Smooth muscle cell (in vitro differentiated cells): ENCODE measurements at regions not wholly inside any gene's neighbourhood (a gene's known extent, or its start where the extent isn't known, plus 50 kb on each side); places are given as distances from the start of the nearest gene placed in this dataset.
"Not testable (repeated sequence)": the region's sequence is repeated elsewhere in the genome, so short reads cannot be mapped to it uniquely, and the experiment has no call there.

ENCODE experiments used
- DNase-seq: peaks from one replicate; lab custom pipeline; 2025; ENCODE audit not compliant: unreplicated experiment; lab: John Stamatoyannopoulos, UW
- H2AFZ ChIP-seq: fragments of 200-600 bp; sonication (generic); 2 replicates; pipeline ENCODE4 v1.6.0; 2016; ENCODE audit warnings: antibody characterized with exemption, low read depth, mild to moderate bottlenecking
- H3F3A ChIP-seq: fragments of 200-600 bp; sonication (generic); 2 replicates; pipeline ENCODE4 v1.6.0; 2017; ENCODE audit warnings: antibody characterized with exemption, low read depth
- H3K27ac ChIP-seq: fragments of 200-600 bp; sonication (generic); 2 replicates; pipeline ENCODE4 v1.5.1; 2016; ENCODE audit warnings: low read depth, mild to moderate bottlenecking
- H3K27me3 ChIP-seq: fragments of 200-600 bp; sonication (generic); 2 replicates; pipeline ENCODE4 v1.6.1; 2016; ENCODE audit warnings: low read depth, mild to moderate bottlenecking
- H3K36me3 ChIP-seq: fragments of 200-600 bp; sonication (generic); 2 replicates; pipeline ENCODE4 v1.5.1; 2016; ENCODE audit warnings: low read depth
- H3K4me1 ChIP-seq: fragments of 200-600 bp; sonication (generic); 2 replicates; pipeline ENCODE4 v1.5.1; 2016; ENCODE audit warnings: low read depth
- H3K4me2 ChIP-seq: fragments of 200-600 bp; sonication (generic); 2 replicates; pipeline ENCODE4 v1.6.0; 2016; ENCODE audit warnings: mild to moderate bottlenecking
- H3K4me3 ChIP-seq: fragments of 200-600 bp; sonication (generic); 2 replicates; pipeline ENCODE4 v1.5.1; 2016; ENCODE audit warnings: mild to moderate bottlenecking
- H3K79me2 ChIP-seq: fragments of 200-600 bp; sonication (generic); 2 replicates; pipeline ENCODE4 v1.6.0; 2016; ENCODE audit warnings: low read depth, mild to moderate bottlenecking
- H3K9ac ChIP-seq: fragments of 200-600 bp; sonication (generic); 2 replicates; pipeline ENCODE4 v1.6.0; 2016; ENCODE audit warnings: low read depth
- H3K9me3 ChIP-seq: fragments of 200-600 bp; sonication (generic); replicated peaks from 2 replicates; pipeline ENCODE4 v1.5.1; 2016; ENCODE audit warnings: low read depth
- H4K20me1 ChIP-seq: fragments of 200-600 bp; sonication (generic); 2 replicates; pipeline ENCODE4 v1.6.0; 2016; ENCODE audit warnings: low read depth
- CTCF ChIP-seq: fragments of 200-600 bp; sonication (generic); IDR thresholded peaks from 2 replicates; pipeline ENCODE4 v1.5.1; 2017; ENCODE audit warnings: borderline replicate concordance, mild to moderate bottlenecking, antibody characterized with exemption; ENCODE audit not compliant: insufficient read depth, poor library complexity, severe bottlenecking
- WGBS: methylation state at CpG from one replicate; pipeline ENCODE4 v1.1.7; 2016; ENCODE audit warnings: low lambda C conversion rate; 5-methylcytosine and 5-hydroxymethylcytosine counted together

GRCh38 chr15:35963326-35963725 is 417.4 kb upstream of the DPH6 start:
- 96% methylated on average over 2 of the region's 2 CpGs for WGBS
- TF ChIP-seq CTCF = no peak
- no peaks in the 10 kb centered on the region for H3K9me3 ChIP-seq
- H3K27me3 ChIP-seq = no peaks in the 10 kb centered on the region
- no peak overlapping the region for H3K4me3 ChIP-seq
- no peaks in the 10 kb centered on the region for H3K4me1 ChIP-seq
- H3F3A ChIP-seq = no peaks in the 10 kb centered on the region
- no peaks in the 10 kb centered on the region for H3K36me3 ChIP-seq
- H3K79me2 ChIP-seq = no peaks in the 10 kb centered on the region
- no peak overlapping the region for H3K9ac ChIP-seq
- no peaks in the 10 kb centered on the region for H4K20me1 ChIP-seq
- no peak overlapping the region for H2AFZ ChIP-seq
- no peak overlapping the region for H3K4me2 ChIP-seq
- no peak overlapping the region for H3K27ac ChIP-seq
- DNase-seq = no peak

- Histone ChIP-seq H2AFZ (no peak overlapping the region), H3K27me3 (no peaks in the 10 kb centered on the region), H3K4me3 (no peak overlapping the region), H3K9ac (no peak overlapping the region), H3K4me2 (no peak overlapping the region), H4K20me1 (no peaks in the 10 kb centered on the region), H3K27ac (no peak overlapping the region), H3F3A (no peaks in the 10 kb centered on the region), H3K4me1 (no peaks in the 10 kb centered on the region), H3K79me2 (no peaks in the 10 kb centered on the region), H3K36me3 (no peaks in the 10 kb centered on the region), H3K9me3 (no peaks in the 10 kb centered on the region)
- DNase-seq = no peak
- TF ChIP-seq CTCF = no peak
- WGBS = 91% methylated on average over 2 of the region's 2 CpGs
These were observed 420.8 kb upstream of the DPH6 start for GRCh38 chr15:35966781-35967180.

GRCh38 chr15:35967968-35968367 is 422.0 kb upstream of the DPH6 start:
- H3K9me3 ChIP-seq, H3K4me3 ChIP-seq, H3K27ac ChIP-seq, H3K9ac ChIP-seq, DNase-seq, H3K4me2 ChIP-seq, H3K4me1 ChIP-seq, H3F3A ChIP-seq, H3K36me3 ChIP-seq, H2AFZ ChIP-seq, H3K79me2 ChIP-seq, H4K20me1 ChIP-seq, H3K27me3 ChIP-seq: not testable (repeated sequence)
- 97% methylated on average over 17 of the region's 17 CpGs for WGBS

- H3K27me3 ChIP-seq = no peaks in the 10 kb centered on the region
- H4K20me1 ChIP-seq = no peaks in the 10 kb centered on the region
- H3K27ac ChIP-seq = no peak overlapping the region
- H3K9me3 ChIP-seq = no peaks in the 10 kb centered on the region
- H3K79me2 ChIP-seq = no peaks in the 10 kb centered on the region
- no peak overlapping the region for H3K4me2 ChIP-seq
- H3F3A ChIP-seq = no peaks in the 10 kb centered on the region
- no peak for TF ChIP-seq CTCF
- H2AFZ ChIP-seq = no peak overlapping the region
- 83% methylated on average over 1 of the region's 1 CpG for WGBS
- no peak overlapping the region for H3K4me3 ChIP-seq
- H3K4me1 ChIP-seq = no peaks in the 10 kb centered on the region
- H3K9ac ChIP-seq = no peak overlapping the region
- H3K36me3 ChIP-seq = no peaks in the 10 kb centered on the region
- DNase-seq = no peak
These were observed 427.1 kb upstream of the DPH6 start for GRCh38 chr15:35973029-35973428.
